ENCODE measurements at regions not wholly inside any gene's neighbourhood (a gene's known extent, or its start where the extent isn't known, plus 50 kb on each side); places are given as distances from the start of the nearest gene placed in this dataset.

DNA sequence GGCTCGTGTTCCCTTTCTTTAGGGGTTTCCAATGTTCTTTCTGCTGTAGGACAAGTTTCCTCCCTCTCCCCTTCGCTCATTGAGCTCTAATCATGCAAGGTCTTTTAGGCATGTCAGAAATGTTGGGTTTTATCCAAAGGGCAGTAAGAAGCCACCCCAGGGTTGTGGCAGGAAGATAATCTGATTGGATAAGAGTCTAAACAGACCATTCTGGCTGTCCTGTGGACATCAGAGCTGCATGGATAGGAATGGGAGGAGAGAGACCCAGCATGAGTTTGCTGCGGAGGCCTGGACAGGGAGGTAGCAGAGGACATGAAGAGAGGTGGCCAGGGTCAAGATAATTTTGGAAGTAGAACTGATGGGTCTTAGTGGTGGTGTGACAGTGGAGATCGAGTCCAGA lies 88.2 kb downstream of the ACKR3 start:
- Histone ChIP-seq H3K4me1 (no peaks in the 10 kb centered on the region), H3K27me3 (no peaks in the 10 kb centered on the region), H3K36me3 (replicated peaks in 1 of 2; ENCODE audit: insufficient read depth in 1 of 2, low read depth in 2 of 2) (no peaks in the 10 kb centered on the region), H3K27ac (no peak overlapping the region), H3K4me3 (no peak overlapping the region), H3K9me3 (no peaks in the 10 kb centered on the region)
- intact Hi-C loops (cut with DNase I) = no loop called here
- ATAC-seq = no peak
- 84 to 87% methylated on average over 4 of the region's 4 CpGs for WGBS, 2 donors
- no peak for DNase-seq
- TF ChIP-seq, protein P1, sequence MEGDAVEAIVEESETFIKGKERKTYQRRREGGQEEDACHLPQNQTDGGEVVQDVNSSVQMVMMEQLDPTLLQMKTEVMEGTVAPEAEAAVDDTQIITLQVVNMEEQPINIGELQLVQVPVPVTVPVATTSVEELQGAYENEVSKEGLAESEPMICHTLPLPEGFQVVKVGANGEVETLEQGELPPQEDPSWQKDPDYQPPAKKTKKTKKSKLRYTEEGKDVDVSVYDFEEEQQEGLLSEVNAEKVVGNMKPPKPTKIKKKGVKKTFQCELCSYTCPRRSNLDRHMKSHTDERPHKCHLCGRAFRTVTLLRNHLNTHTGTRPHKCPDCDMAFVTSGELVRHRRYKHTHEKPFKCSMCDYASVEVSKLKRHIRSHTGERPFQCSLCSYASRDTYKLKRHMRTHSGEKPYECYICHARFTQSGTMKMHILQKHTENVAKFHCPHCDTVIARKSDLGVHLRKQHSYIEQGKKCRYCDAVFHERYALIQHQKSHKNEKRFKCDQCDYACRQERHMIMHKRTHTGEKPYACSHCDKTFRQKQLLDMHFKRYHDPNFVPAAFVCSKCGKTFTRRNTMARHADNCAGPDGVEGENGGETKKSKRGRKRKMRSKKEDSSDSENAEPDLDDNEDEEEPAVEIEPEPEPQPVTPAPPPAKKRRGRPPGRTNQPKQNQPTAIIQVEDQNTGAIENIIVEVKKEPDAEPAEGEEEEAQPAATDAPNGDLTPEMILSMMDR (IDR thresholded peaks at IDR 0.05) = no peak
- no peak for TF ChIP-seq POLR2A (IDR thresholded peaks at IDR 0.05)

DNA sequence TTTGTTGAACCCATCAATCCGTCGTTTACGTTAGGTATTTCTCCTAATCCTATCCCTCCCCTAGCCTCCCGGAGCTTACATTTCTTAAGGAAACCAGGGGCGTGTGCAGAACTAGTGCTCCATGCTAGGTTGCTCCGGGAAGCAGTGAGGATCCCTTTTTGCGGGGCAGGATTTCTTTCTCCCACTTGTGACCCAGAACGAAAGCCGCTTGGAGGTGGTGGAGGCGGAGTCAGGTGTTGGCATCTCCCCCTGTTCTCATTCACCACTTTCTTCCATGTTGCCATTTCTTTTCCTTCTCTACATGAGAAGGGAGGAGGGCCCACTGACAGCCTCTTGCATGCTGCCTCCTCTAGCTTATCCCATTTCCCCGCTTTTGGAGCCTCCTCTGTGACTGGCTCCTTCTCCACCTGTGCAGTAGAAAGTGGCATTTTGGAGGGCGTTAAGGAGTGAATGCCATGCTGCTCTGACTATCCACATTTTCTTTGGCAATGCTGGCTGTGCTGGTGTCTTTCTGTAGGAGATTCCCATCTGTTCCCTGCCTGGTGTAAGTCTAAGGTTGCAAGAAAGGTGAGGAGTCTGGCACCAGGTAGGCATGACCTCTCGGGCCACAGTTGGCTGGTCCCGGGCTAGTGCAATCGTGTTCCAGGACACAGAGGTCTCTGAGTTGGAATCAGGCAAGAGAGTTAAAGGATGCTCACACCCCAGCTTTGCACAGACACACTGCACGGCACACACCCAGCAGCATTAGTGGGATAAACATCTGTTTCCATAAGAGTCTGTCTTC lies 89.5 kb downstream of the ACKR3 start:
- Histone ChIP-seq H3K27me3 (no peaks in the 10 kb centered on the region), H3K4me3 (no peak overlapping the region), H3K27ac (peak overlapping the region in 1 of 4 donors; percentile 12), H3K36me3 (replicated peaks in 1 of 2; ENCODE audit: insufficient read depth in 1 of 2, low read depth in 2 of 2) (no peaks in the 10 kb centered on the region), H3K4me1 (no peaks in the 10 kb centered on the region), H3K9me3 (no peaks in the 10 kb centered on the region)
- TF ChIP-seq POLR2A (IDR thresholded peaks at IDR 0.05) = no peak
- TF ChIP-seq, protein P1 (IDR thresholded peaks at IDR 0.05) = no peak
- DNase-seq (no peak), ATAC-seq (no peak)
- 86 to 90% methylated on average over 16 of the region's 16 CpGs for WGBS, 2 donors
- intact Hi-C loops (cut with DNase I) = no loop called here

DNA sequence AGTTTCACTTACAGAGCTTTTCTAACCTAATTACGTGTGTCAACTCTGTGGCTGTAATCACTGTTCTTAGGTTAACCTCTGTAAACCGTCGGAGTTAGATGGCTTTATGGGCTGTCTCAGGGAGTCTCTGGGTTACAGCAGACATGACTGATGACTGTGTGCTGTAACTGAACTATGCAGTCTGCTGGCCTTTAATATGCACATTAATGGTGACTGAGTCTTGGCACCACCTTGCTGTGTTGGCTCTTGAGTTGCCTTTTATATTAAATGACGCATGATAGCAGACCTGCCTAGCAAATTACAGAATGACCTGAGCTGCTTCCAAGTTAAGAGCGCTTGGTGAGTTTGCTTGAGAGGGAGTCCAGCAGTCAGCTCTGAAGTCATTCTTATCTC lies 90.1 kb downstream of the ACKR3 start:
- DNase-seq (peak in 3 of 4 donors; percentile 20 to 37 (median 22)), ATAC-seq (no peak)
- Histone ChIP-seq H3K9me3 (no peaks in the 10 kb centered on the region), H3K27ac (peak overlapping the region in 1 of 4 donors; percentile 12), H3K4me3 (no peak overlapping the region), H3K36me3 (replicated peaks in 1 of 2; ENCODE audit: insufficient read depth in 1 of 2, low read depth in 2 of 2) (no peaks in the 10 kb centered on the region), H3K4me1 (no peaks in the 10 kb centered on the region), H3K27me3 (no peaks in the 10 kb centered on the region)
- intact Hi-C loops (cut with DNase I) = no loop called here
- 40 to 50% methylated on average over 5 of the region's 5 CpGs for WGBS, 2 donors
- TF ChIP-seq POLR2A (IDR thresholded peaks at IDR 0.05) = no peak
- TF ChIP-seq, protein P1 (IDR thresholded peaks at IDR 0.05) = no peak

DNA sequence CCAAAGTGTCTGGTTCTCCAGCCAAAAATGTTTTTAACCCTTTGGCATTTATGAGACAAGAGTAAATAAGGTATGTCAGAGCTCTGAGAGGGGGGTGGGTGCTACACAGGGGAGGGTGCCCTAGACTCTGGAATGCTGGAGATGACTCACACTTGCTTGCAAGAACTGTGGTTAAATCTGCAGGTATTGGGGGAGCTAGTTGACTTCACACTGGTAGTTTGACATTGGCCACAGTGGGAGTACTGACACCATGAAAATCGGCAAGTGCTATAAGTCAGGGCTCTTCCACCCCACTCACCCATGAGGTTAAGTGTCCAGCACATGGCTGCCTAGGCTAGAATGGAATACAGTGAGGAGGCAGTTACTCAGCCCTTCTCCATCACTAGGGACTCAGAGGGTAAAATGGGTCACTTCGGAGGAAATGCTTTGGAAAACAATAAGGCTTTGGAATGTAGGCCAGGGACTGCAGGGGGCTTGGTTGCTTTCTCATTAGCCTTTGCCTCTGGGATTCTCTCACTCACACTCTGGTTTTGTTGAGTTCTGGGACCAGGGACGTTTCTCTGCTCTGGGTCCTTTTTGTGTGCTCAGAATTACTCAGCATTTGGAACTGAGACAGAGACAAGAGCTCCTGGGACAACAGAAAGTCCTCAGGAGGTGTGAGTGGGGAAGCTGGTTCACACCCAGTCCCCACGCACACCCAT lies 91.6 kb downstream of the ACKR3 start:
- H3K27ac ChIP-seq = no peak overlapping the region
- ATAC-seq = peak; percentile 8
- H3K4me1 ChIP-seq = no peaks in the 10 kb centered on the region
- no peaks in the 10 kb centered on the region for H3K36me3 ChIP-seq (replicated peaks in 1 of 2; ENCODE audit: insufficient read depth in 1 of 2, low read depth in 2 of 2)
- TF ChIP-seq, protein P1 (IDR thresholded peaks at IDR 0.05) = no peak
- no peak for TF ChIP-seq POLR2A (IDR thresholded peaks at IDR 0.05)
- H3K27me3 ChIP-seq = no peaks in the 10 kb centered on the region
- DNase-seq = peak in 1 of 4 donors; percentile 18
- H3K9me3 ChIP-seq = no peaks in the 10 kb centered on the region
- no peak overlapping the region for H3K4me3 ChIP-seq
- WGBS, 2 donors = 65 to 71% methylated on average over 4 of the region's 4 CpGs
- intact Hi-C loops (cut with DNase I) = no loop called here

All from body of pancreas (tissue), 4 donors.